HepG2 (cell line): ENCODE measurements at regions not wholly inside any gene's neighbourhood (a gene's known extent, or its start where the extent isn't known, plus 50 kb on each side); places are given as distances from the start of the nearest gene placed in this dataset.
A peak's percentile ranks its signal among the peaks of the same experiment; 100 is the strongest.

Source experiments
- ATAC-seq: fragments of 200-7000 bp; cut with Tn5 transposase; 3 replicates; pipeline ENCODE4 v1.9.1; 2020; ENCODE audit warnings: mild to moderate bottlenecking, moderate library complexity
- BruUV-seq: library from RNA; stranded (reverse); fragments of 400-500 nt; replicated peaks from 2 replicates; lab custom pipeline; 2021; lab: Mats Ljungman, UMichigan
- CTCF ChIA-PET: fragments of 300-600 bp; formaldehyde crosslinking; extraction: SDS; loops from one replicate; lab custom pipeline; 2021; ENCODE audit warnings: low total read pairs, inconsistent platforms, low intra/inter-chr PET ratio; lab: Yijun Ruan, JAX
- POLR2A ChIA-PET: fragments of 350-600 bp; sonication (Branson Sonifier 250); formaldehyde crosslinking; loops from one replicate; lab custom pipeline; 2020; ENCODE audit warnings: antibody characterized with exemption, inconsistent platforms; lab: Yijun Ruan, JAX
- DNase-seq: peaks from one replicate; pipeline ENCODE4 v3.0.0-alpha.2; 2015; ENCODE audit warnings: low spot score
- FAIRE-seq: peaks from 3 replicates; lab custom pipeline; 2011; peaks lifted over from hg19 to GRCh38; lab: Jason Lieb, UNC
- H2AFZ ChIP-seq: one replicate; pipeline ENCODE4 v1.6.1; 2011; ENCODE audit warnings: low read length, inconsistent platforms
- H3K27ac ChIP-seq: fragments of 300-600 bp; 3 replicates; pipeline ENCODE4 v1.8.0; 2011; ENCODE audit warnings: mixed run types, mild to moderate bottlenecking, mixed read lengths, low read length, inconsistent platforms; ENCODE audit not compliant: insufficient read depth; ENCODE audit errors: extremely low read length
- H3K27me3 ChIP-seq, 2 experiments: fragments of 200-600 bp in 1 of 2; 2 replicates in 1 of 2; 3 replicates in 1 of 2; pipeline versions ENCODE4 v1.6.0 to v1.8.0; 2011; ENCODE audit warnings: low read length in 2 of 2, mild to moderate bottlenecking in 2 of 2, moderate library complexity in 2 of 2, inconsistent platforms in 1 of 2; ENCODE audit not compliant: insufficient read depth in 2 of 2, control insufficient read depth in 1 of 2
- H3K36me3 ChIP-seq, 2 experiments: fragments of 200-600 bp in 1 of 2; replicated peaks in 1 of 2; 2 replicates in 1 of 2; 3 replicates in 1 of 2; pipeline versions ENCODE4 v1.5.1 to v1.8.0; 2011; ENCODE audit warnings: low read length in 2 of 2, inconsistent platforms in 1 of 2; ENCODE audit not compliant: insufficient read depth in 2 of 2, control insufficient read depth in 1 of 2
- H3K4me1 ChIP-seq: 2 replicates; pipeline ENCODE4 v1.5.1; 2012; ENCODE audit warnings: low read length, inconsistent platforms; ENCODE audit not compliant: insufficient read depth
- H3K4me2 ChIP-seq: 2 replicates; pipeline ENCODE4 v1.6.0; 2011; ENCODE audit warnings: low read depth, low read length, inconsistent platforms
- H3K4me3 ChIP-seq, 3 experiments: fragments of 200-600 bp in 1 of 3; sonication (generic), shearing (Covaris generic) in 1 of 3; replicated peaks in 1 of 3; 2 replicates each; pipeline ENCODE4 v1.5.1; 2011 to 2016; ENCODE audit warnings: low read length in 3 of 3, inconsistent platforms in 2 of 3, low read depth in 2 of 3, mild to moderate bottlenecking in 2 of 3, control low read depth in 1 of 3, mixed read lengths in 1 of 3; ENCODE audit not compliant: insufficient read depth in 1 of 3
- H3K79me2 ChIP-seq: one replicate; pipeline ENCODE4 v1.6.1; 2011; ENCODE audit warnings: low read length, inconsistent platforms; ENCODE audit not compliant: insufficient read depth
- H3K9ac ChIP-seq: 2 replicates; pipeline ENCODE4 v1.6.0; 2011; ENCODE audit warnings: mild to moderate bottlenecking, low read depth, low read length, inconsistent platforms; ENCODE audit not compliant: insufficient read depth
- H3K9me3 ChIP-seq: 2 replicates; pipeline ENCODE4 v1.5.1; 2012; ENCODE audit warnings: mild to moderate bottlenecking, low read length
- H4K20me1 ChIP-seq: 2 replicates; pipeline ENCODE4 v1.6.0; 2011; ENCODE audit warnings: inconsistent platforms, mild to moderate bottlenecking, low read length, moderate library complexity; ENCODE audit not compliant: insufficient read depth
- AKNA ChIP-seq: sonication (generic); formaldehyde crosslinking; IDR thresholded peaks from 2 replicates; pipeline ENCODE4 v1.4.0; 2020; ENCODE audit warnings: missing genetic modification reagents, borderline replicate concordance
- ZNF296 ChIP-seq: sonication (generic); formaldehyde crosslinking; conservative IDR thresholded peaks from 2 replicates; pipeline ENCODE4 v1.5.0; 2020; ENCODE audit warnings: mild to moderate bottlenecking, missing genetic modification reagents
- WGBS: methylation state at CpG from one replicate; pipeline ENCODE4 v1.1.6; 2017; ENCODE audit warnings: low lambda C conversion rate; 5-methylcytosine and 5-hydroxymethylcytosine counted together
- in situ Hi-C: cut with HindIII; loops from 2 replicates; pipeline ENCODE4 v1.10.0; 2017; ENCODE audit warnings: low pct_unique_long_range_greater_than_20kb; ENCODE audit not compliant: extremely low pct_ligation_motif_present
- intact Hi-C: fragments of 100-400 bp; cut with micrococcal nuclease; formaldehyde crosslinking; loops from one replicate; pipeline ENCODE4 v1.10.0; 2022; ENCODE audit not compliant: unreplicated experiment

- in situ Hi-C loops: no loop called here
- BruUV-seq: no TSS peak
These were observed 158.9 kb upstream of the ZNF217 start for GRCh38 chr20:53752583-53752970.

More at GRCh38 chr20:53752583-53752970, 158.9 kb upstream of the ZNF217 start:
- Histone ChIP-seq H2AFZ (no peak overlapping the region), H3K4me2 (no peak overlapping the region), H3K27me3 (no peaks in the 10 kb centered on the region), H3K4me1 (peaks cover 61% of the 10 kb centered on the region), H3K9ac (no peak overlapping the region), H3K79me2 (no peaks in the 10 kb centered on the region), H4K20me1 (no peaks in the 10 kb centered on the region), H3K9me3 (no peaks in the 10 kb centered on the region), H3K36me3 (no peaks in the 10 kb centered on the region), H3K27ac (no peak overlapping the region), H3K4me3 (no peak overlapping the region)
- WGBS: 98% methylated on average over 3 of the region's 3 CpGs
- intact Hi-C loops: no loop called here
- no peak for ATAC-seq
- DNase-seq: no peak
- no peak for FAIRE-seq
- 0 out of 2 replicates have a peak, but pooled peaks have one; percentile 15 for TF ChIP-seq AKNA (CRISPR knock-in tag)
- no peak for TF ChIP-seq ZNF296 (CRISPR knock-in tag)
- POLR2A ChIA-PET: interaction anchor here (3.2 kb wide), 1 partner anchor 13 kb away, joined by 19 read pairs; no protein-coding TSS in a partner anchor
- CTCF ChIA-PET: no interaction called here
